GM10266 (cell line): ENCODE measurements at regions not wholly inside any gene's neighbourhood (a gene's known extent, or its start where the extent isn't known, plus 50 kb on each side); places are given as distances from the start of the nearest gene placed in this dataset.

Source experiments
- DNase-seq: peaks from one replicate; pipeline ENCODE4 v3.0.0; 2012; ENCODE audit errors: extremely low spot score
- CTCF ChIP-seq: IDR thresholded peaks from 2 replicates; pipeline ENCODE4 v1.5.1; 2012; ENCODE audit warnings: mild to moderate bottlenecking, low read depth; ENCODE audit not compliant: control insufficient read depth, insufficient read depth; ENCODE audit errors: missing control alignments

DNA sequence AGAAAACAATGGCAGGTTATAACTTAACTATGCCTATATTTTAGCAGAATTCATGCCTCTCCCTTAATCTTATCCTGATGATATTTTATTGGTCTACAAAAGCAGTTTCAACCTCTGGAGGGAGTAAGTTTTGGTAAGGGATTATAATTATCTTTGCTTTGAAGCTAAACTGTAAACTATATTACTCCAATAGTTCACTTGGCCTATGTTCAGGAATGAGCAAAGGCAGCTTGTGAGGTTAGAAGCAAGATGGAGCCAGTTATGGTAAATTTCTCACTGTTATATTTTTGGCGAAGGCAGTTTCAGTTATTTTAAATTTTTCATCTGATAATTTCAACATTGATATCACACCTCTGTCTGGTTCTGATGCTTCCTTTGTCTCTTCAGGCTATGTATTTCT is 192.5 kb upstream of the RGPD4 start:
- no peak for DNase-seq

DNA sequence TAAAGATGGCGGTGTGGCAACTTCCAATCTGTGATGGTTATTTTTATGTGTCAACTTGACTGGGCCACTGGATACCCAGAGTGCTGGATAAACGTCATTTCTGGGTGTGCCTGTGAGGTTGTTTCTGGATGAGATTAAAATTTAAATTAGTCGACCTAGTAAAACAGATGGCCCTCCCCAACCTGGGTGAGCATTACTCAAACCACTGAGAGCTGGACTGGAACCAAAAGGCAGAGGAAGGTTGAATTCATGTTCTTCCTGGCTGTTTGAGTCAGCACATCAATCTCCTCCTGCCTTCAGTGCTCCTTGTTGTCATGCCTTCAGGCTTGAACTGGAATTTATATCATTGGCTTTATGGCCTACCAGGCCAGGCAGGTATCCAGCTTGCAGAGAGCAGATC is 190.8 kb upstream of the RGPD4 start:
- no peak for TF ChIP-seq CTCF
- no peak for DNase-seq

More for the DNA sequence above, 192.5 kb upstream of the RGPD4 start:
- TF ChIP-seq CTCF = no peak

- TF ChIP-seq CTCF = no peak
- no peak for DNase-seq
Measured at GRCh38 chr2:107645586-107645985, 181.1 kb upstream of the RGPD4 start.

DNA sequence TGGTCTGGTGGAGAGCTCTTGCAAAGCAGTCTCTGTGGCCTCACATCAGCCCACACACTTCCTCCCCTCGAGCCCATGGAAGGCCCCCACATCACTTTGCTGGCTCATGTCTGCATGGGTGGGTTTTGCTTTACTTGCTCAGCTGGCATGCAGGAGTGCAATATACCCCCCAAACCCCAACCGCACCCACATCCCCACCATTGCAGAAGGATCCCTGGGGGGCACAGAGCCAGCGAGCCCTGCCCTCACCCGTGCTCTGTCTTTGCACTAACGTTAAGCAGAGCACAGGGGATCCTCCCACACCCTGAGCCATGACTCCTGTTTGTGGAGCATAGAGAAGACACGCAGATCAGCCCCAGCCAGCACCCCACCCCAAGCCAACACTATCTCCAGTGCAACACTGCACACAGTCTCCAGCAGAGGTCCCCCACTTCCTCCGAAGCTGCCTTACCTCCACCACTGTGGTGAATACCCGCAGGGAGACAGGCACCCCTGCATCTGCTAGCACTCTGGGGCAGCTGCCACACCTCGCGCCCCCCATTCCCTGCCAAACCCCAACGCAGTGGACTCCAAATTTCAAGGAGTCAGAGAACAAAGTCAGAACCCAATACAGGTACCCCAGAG is 177.8 kb upstream of the RGPD4 start:
- DNase-seq = no peak
- TF ChIP-seq CTCF = no peak

DNA sequence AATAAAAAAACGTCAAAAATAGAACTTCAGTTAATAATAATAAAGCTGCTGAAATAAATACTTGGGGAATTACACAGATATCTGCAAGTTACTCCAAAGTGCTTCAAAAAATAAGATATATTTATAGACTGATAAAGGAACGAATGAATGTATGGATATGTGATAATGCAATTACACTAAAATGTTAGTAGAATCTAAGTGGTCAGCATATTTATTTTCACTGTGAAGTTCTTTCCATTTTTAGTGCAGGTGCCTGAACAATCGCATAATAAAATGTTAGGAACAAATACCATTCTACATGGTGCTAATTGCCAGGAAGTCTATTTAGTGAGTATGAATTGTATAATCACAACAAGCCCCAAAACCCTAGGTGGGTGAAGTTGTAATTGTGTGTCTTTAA is 169.6 kb upstream of the RGPD4 start:
- DNase-seq = no peak
- TF ChIP-seq CTCF = no peak

GRCh38 chr2:107663632-107664031 is 163.1 kb upstream of the RGPD4 start:
- DNase-seq = no peak

More at GRCh38 chr2:107663632-107664031, 163.1 kb upstream of the RGPD4 start:
- TF ChIP-seq CTCF = no peak
